ENCODE measurements at regions not wholly inside any gene's neighbourhood (a gene's known extent, or its start where the extent isn't known, plus 50 kb on each side); places are given as distances from the start of the nearest gene placed in this dataset.

GRCh38 chr6:165769401-165769800 lies 106.4 kb upstream of the PDE10A start:
- no peak for FAIRE-seq
- no peak for TF ChIP-seq CTCF (IDR thresholded peaks at IDR 0.05; ENCODE audit: borderline replicate concordance, extremely low read depth, insufficient read depth)
- Histone ChIP-seq H3K36me3 (ENCODE audit: control insufficient read depth in 2 of 3, insufficient read depth in 3 of 3, low read length in 3 of 3) (no peaks in the 10 kb centered on the region), H3K9me3 (ENCODE audit: control insufficient read depth in 2 of 3, insufficient read depth in 1 of 3, low read length in 3 of 3) (no peaks in the 10 kb centered on the region), H3K9ac (ENCODE audit: low read length in 3 of 3) (no peak overlapping the region), H3K4me1 (ENCODE audit: control insufficient read depth in 2 of 3, insufficient read depth in 2 of 3, low read depth in 1 of 3, low read length in 3 of 3) (no peaks in the 10 kb centered on the region), H3K4me3 (ENCODE audit: low read length in 3 of 3) (no peak overlapping the region), H3K27ac (ENCODE audit: low read depth in 2 of 2, low read length in 2 of 2) (no peak overlapping the region), H3K27me3 (ENCODE audit: control insufficient read depth, insufficient read depth, low read length) (no peaks in the 10 kb centered on the region)
- DNase-seq: no peak
- intact Hi-C loops (cut with DNase I): no loop called here

- Histone ChIP-seq H3K9me3 (ENCODE audit: control insufficient read depth in 2 of 3, insufficient read depth in 1 of 3, low read length in 3 of 3) (no peaks in the 10 kb centered on the region), H3K4me1 (ENCODE audit: control insufficient read depth in 2 of 3, insufficient read depth in 2 of 3, low read depth in 1 of 3, low read length in 3 of 3) (no peaks in the 10 kb centered on the region), H3K36me3 (ENCODE audit: control insufficient read depth in 2 of 3, insufficient read depth in 3 of 3, low read length in 3 of 3) (no peaks in the 10 kb centered on the region), H3K27ac (ENCODE audit: low read depth in 2 of 2, low read length in 2 of 2) (no peak overlapping the region), H3K9ac (ENCODE audit: low read length in 3 of 3) (no peak overlapping the region), H3K27me3 (ENCODE audit: control insufficient read depth, insufficient read depth, low read length) (no peaks in the 10 kb centered on the region), H3K4me3 (ENCODE audit: low read length in 3 of 3) (no peak overlapping the region)
- no peak for DNase-seq
- no peak for TF ChIP-seq CTCF (IDR thresholded peaks at IDR 0.05; ENCODE audit: borderline replicate concordance, extremely low read depth, insufficient read depth)
- FAIRE-seq: no peak
- intact Hi-C loops (cut with DNase I): no loop called here
These were observed 105.9 kb upstream of the PDE10A start for GRCh38 chr6:165768961-165769360.

GRCh38 chr6:165767228-165767627 lies 104.2 kb upstream of the PDE10A start:
- Histone ChIP-seq H3K9ac (ENCODE audit: low read length in 3 of 3) (no peak overlapping the region), H3K4me3 (ENCODE audit: low read length in 3 of 3) (no peak overlapping the region), H3K36me3 (ENCODE audit: control insufficient read depth in 2 of 3, insufficient read depth in 3 of 3, low read length in 3 of 3) (no peaks in the 10 kb centered on the region), H3K27me3 (ENCODE audit: control insufficient read depth, insufficient read depth, low read length) (no peaks in the 10 kb centered on the region), H3K9me3 (ENCODE audit: control insufficient read depth in 2 of 3, insufficient read depth in 1 of 3, low read length in 3 of 3) (no peaks in the 10 kb centered on the region), H3K4me1 (ENCODE audit: control insufficient read depth in 2 of 3, insufficient read depth in 2 of 3, low read depth in 1 of 3, low read length in 3 of 3) (no peaks in the 10 kb centered on the region), H3K27ac (ENCODE audit: low read depth in 2 of 2, low read length in 2 of 2) (no peak overlapping the region)
- intact Hi-C loops (cut with DNase I): no loop called here
- no peak for TF ChIP-seq CTCF (IDR thresholded peaks at IDR 0.05; ENCODE audit: borderline replicate concordance, extremely low read depth, insufficient read depth)
- DNase-seq: no peak
- FAIRE-seq: no peak

DNA sequence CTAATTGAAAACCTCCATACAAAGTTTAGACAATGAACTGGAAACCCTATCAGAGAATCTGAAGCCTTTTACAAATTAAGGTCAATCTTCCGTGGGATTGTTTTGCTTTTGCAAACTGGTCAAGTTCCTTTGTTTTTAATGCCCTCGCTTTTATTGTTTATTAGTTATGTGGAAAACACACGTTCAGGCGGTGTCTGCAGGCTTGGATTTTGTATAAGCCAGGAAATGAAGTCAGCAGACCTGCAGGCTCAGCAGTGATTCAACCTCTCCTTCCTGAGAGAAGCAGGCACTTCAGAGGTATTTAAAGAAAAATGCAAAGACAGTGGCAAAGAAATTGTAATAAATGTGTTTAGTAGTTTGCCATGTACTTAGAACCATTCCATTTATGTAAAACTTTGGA lies 103.4 kb upstream of the PDE10A start:
- Histone ChIP-seq H3K4me1 (ENCODE audit: control insufficient read depth in 2 of 3, insufficient read depth in 2 of 3, low read depth in 1 of 3, low read length in 3 of 3) (no peaks in the 10 kb centered on the region), H3K27ac (ENCODE audit: low read depth in 2 of 2, low read length in 2 of 2) (no peak overlapping the region)
- FAIRE-seq: no peak

More for the DNA sequence above, 103.4 kb upstream of the PDE10A start:
- no peak for TF ChIP-seq CTCF (IDR thresholded peaks at IDR 0.05; ENCODE audit: borderline replicate concordance, extremely low read depth, insufficient read depth)
- Histone ChIP-seq H3K36me3 (ENCODE audit: control insufficient read depth in 2 of 3, insufficient read depth in 3 of 3, low read length in 3 of 3) (no peaks in the 10 kb centered on the region), H3K4me3 (ENCODE audit: low read length in 3 of 3) (no peak overlapping the region), H3K9ac (ENCODE audit: low read length in 3 of 3) (no peak overlapping the region), H3K9me3 (ENCODE audit: control insufficient read depth in 2 of 3, insufficient read depth in 1 of 3, low read length in 3 of 3) (peaks cover 0 to 3% (median 0%) of the 10 kb centered on the region in 3 donors), H3K27me3 (ENCODE audit: control insufficient read depth, insufficient read depth, low read length) (no peaks in the 10 kb centered on the region)
- no peak for DNase-seq
- intact Hi-C loops (cut with DNase I): no loop called here

Data from kidney (tissue), 13 donors.